ENCODE measurements at regions not wholly inside any gene's neighbourhood (a gene's known extent, or its start where the extent isn't known, plus 50 kb on each side); places are given as distances from the start of the nearest gene placed in this dataset.
A peak's percentile ranks its signal among the peaks of the same experiment; 100 is the strongest.

DNA sequence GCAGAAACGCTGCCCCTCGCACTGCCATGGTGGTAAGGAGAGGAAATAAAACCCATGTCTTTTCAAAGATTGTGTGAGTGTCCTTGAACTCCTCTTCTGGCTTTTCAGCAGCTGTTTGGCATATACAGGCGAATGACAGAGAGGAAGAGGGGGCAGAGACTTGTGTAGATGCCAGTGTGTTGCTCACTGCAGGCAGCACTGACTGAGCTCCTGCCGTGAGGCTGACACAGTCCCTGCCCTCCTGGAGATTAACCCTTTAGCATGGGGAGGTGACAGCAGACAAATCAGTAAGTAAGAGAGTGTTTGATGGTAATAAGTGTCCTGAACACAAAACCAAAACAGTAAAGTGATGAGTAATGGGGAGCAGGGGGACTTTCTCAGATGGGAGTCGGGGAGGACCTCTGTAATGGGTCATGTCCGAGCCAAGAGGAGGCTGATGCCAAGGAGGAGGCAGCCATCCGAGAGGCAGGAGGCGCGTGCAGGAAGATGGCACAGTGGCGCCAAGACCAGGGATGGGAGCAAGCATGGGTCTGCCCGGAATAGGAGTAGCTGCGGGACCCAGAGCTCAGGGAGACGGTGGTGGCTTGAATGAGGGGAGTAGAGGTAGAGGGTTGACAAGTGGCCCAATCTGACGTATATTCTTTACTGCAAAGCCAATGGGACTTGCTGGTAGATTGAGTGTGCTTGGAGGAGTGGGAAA lies 182.2 kb downstream of the FOXO1 start:
- 73 to 79% (median 76%) methylated on average over 14 of the region's 14 CpGs for WGBS, 5 donors
- Histone ChIP-seq H3K4me1 (peaks cover 14 to 72% (median 48%) of the 10 kb centered on the region in 6 donors), H3K27ac (peak overlapping the region in 3 of 8 donors; percentile 70 to 81 (median 75)), H3K9me3 (no peaks in the 10 kb centered on the region), H3K36me3 (no peaks in the 10 kb centered on the region), H3K27me3 (replicated peaks in 1 of 7) (no peaks in the 10 kb centered on the region), H3K4me3 (no peak overlapping the region)
- no peak for DNase-seq
- intact Hi-C loops (cut with DNase I; ENCODE audit: low total_unique reads): no loop called here
- TF ChIP-seq POLR2A (IDR thresholded peaks at IDR 0.05): no peak
- TF ChIP-seq, protein P1, sequence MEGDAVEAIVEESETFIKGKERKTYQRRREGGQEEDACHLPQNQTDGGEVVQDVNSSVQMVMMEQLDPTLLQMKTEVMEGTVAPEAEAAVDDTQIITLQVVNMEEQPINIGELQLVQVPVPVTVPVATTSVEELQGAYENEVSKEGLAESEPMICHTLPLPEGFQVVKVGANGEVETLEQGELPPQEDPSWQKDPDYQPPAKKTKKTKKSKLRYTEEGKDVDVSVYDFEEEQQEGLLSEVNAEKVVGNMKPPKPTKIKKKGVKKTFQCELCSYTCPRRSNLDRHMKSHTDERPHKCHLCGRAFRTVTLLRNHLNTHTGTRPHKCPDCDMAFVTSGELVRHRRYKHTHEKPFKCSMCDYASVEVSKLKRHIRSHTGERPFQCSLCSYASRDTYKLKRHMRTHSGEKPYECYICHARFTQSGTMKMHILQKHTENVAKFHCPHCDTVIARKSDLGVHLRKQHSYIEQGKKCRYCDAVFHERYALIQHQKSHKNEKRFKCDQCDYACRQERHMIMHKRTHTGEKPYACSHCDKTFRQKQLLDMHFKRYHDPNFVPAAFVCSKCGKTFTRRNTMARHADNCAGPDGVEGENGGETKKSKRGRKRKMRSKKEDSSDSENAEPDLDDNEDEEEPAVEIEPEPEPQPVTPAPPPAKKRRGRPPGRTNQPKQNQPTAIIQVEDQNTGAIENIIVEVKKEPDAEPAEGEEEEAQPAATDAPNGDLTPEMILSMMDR (IDR thresholded peaks at IDR 0.05 in 8 of 11, conservative IDR thresholded peaks at IDR 0.05 in 3 of 11): no peak

DNA sequence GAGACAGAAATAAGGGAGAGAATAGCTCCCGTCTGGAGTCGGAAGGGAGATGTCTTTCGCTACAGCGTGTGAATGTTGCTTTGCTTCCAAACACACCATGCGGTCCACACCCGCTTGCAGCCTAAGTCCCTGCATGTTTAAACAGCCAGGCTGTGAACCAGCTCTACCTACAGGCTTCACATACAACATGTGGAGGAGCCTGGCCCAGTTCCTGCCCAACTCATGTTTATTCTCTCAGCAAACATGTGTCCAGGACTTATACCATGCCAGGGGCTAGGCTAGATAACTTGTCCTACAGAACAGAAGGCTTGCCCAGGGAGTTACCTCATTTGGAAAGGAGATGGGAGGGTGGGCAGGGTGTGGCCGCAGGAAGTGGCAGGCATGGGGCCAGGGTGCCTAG lies 181.5 kb downstream of the FOXO1 start:
- Histone ChIP-seq H3K27ac (peak overlapping the region in 7 of 8 donors; percentile 19 to 81 (median 57)), H3K36me3 (no peaks in the 10 kb centered on the region), H3K4me1 (peaks cover 11 to 72% (median 46%) of the 10 kb centered on the region in 6 donors), H3K4me3 (no peak overlapping the region), H3K9me3 (no peaks in the 10 kb centered on the region), H3K27me3 (replicated peaks in 1 of 7) (no peaks in the 10 kb centered on the region)
- intact Hi-C loops (cut with DNase I; ENCODE audit: low total_unique reads): no loop called here
- no peak for DNase-seq
- WGBS, 5 donors: 93 to 96% (median 93%) methylated on average over 7 of the region's 7 CpGs
- TF ChIP-seq POLR2AphosphoS5 (IDR thresholded peaks at IDR 0.05): no peak
- no peak for TF ChIP-seq POLR2A (IDR thresholded peaks at IDR 0.05)
- TF ChIP-seq, protein P1 (IDR thresholded peaks at IDR 0.05 in 8 of 11, conservative IDR thresholded peaks at IDR 0.05 in 3 of 11): no peak

DNA sequence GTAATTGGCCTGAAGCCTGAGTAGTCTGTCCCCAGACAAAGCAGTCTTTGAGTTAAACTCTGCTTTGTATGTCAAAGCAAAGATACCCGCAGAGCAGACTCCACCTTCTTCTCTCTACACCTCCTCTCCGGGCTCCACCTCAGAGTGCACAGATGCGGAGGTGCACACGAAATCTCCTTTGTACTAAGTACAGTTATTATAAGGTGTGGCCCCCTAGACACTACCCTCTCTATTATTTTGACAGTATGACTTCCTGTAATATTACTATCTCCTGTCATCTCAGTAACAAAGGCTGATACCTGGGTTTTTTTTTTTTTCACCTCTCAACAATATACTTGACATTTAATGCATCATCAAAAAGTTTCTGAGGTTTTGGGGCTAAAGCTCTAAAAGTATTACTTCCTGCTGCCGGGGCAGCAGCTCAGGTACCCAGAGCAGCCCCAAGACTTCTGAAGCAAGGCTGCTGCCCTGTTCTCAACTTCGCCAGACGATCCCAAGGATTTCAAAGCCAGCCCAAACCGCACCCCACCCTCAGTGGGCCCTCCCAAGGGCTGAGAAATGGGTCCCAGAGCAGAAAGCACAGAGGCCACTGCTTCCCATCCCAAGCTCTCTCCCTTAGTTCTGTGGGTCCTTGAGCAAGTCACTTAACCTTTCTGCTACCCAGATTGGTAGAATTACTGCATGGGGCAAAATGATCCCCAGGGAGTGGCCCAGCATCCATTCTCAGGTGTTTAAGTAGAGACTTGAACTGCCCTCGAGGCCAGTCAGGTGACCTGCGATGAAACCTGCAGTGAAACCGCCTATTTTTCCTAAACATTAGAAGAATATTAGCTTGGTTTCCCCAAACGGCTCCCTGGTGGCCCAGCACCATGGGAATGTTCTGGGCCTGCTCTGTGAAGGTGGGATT lies 180.6 kb downstream of the FOXO1 start:
- intact Hi-C loops (cut with DNase I; ENCODE audit: low total_unique reads): no loop called here
- Histone ChIP-seq H3K27ac (peak overlapping the region in 7 of 8 donors; percentile 5 to 81 (median 57)), H3K27me3 (replicated peaks in 1 of 7) (no peaks in the 10 kb centered on the region), H3K9me3 (no peaks in the 10 kb centered on the region), H3K4me1 (peaks cover 3 to 67% (median 37%) of the 10 kb centered on the region in 6 donors), H3K4me3 (no peak overlapping the region), H3K36me3 (no peaks in the 10 kb centered on the region)
- DNase-seq: no peak
- 63 to 75% (median 71%) methylated on average over 12 of the region's 12 CpGs for WGBS, 5 donors
- peak in 1 of 3 donors; percentile 31 for TF ChIP-seq POLR2AphosphoS5 (IDR thresholded peaks at IDR 0.05)
- TF ChIP-seq POLR2A (IDR thresholded peaks at IDR 0.05): no peak
- TF ChIP-seq, protein P1 (IDR thresholded peaks at IDR 0.05 in 8 of 11, conservative IDR thresholded peaks at IDR 0.05 in 3 of 11): no peak
